SK-N-SH (cell line): ENCODE measurements at regions not wholly inside any gene's neighbourhood (a gene's known extent, or its start where the extent isn't known, plus 50 kb on each side); places are given as distances from the start of the nearest gene placed in this dataset.
A peak's percentile ranks its signal among the peaks of the same experiment; 100 is the strongest.
"Not testable (repeated sequence)": the region's sequence is repeated elsewhere in the genome, so short reads cannot be mapped to it uniquely, and the experiment has no call there.

Source experiments
- CTCF ChIA-PET: fragments of 300-600, 350-600 bp; formaldehyde crosslinking; extraction: SDS; loops from one replicate; lab custom pipeline; 2021; lab: Yijun Ruan, JAX
- POLR2A ChIA-PET: fragments of 350-600 bp; sonication (Branson Sonifier 250); formaldehyde crosslinking; extraction: SDS; loops from one replicate; lab custom pipeline; 2020; ENCODE audit warnings: antibody characterized with exemption, inconsistent platforms; lab: Yijun Ruan, JAX
- DNase-seq: peaks from one replicate; pipeline ENCODE4 v3.0.0; 2012
- H2AFZ ChIP-seq: fragments of 200-600 bp; sonication (generic); 2 replicates; pipeline ENCODE4 v1.8.1; 2016; ENCODE audit warnings: antibody characterized with exemption, mild to moderate bottlenecking, low read depth
- H3F3A ChIP-seq: fragments of 200-600 bp; sonication (generic); replicated peaks from 2 replicates; pipeline ENCODE3; 2016; ENCODE audit warnings: antibody characterized with exemption, mild to moderate bottlenecking; ENCODE audit not compliant: insufficient read depth
- H3K27ac ChIP-seq, 2 experiments: fragments of 200-500 bp in 1 of 2; fragments of 200-600 bp in 1 of 2; sonication (Bioruptor generic) in 1 of 2; sonication (generic), shearing (Covaris generic) in 1 of 2; 2 replicates each; pipeline versions ENCODE4 v1.5.1 to v1.6.1; 2014 to 2016; ENCODE audit warnings: low read depth in 2 of 2, inconsistent platforms in 1 of 2, low read length in 1 of 2, mild to moderate bottlenecking in 1 of 2, mixed read lengths in 1 of 2
- H3K27me3 ChIP-seq: fragments of 200-600 bp; sonication (generic), shearing (Covaris generic); 2 replicates; pipeline ENCODE4 v1.6.1; 2016; ENCODE audit warnings: mixed run types; ENCODE audit not compliant: insufficient read depth
- H3K36me3 ChIP-seq, 2 experiments: fragments of 200-500 bp in 1 of 2; fragments of 200-600 bp in 1 of 2; sonication (Bioruptor generic) in 1 of 2; sonication (generic) in 1 of 2; replicated peaks in 1 of 2; 2 replicates each; pipeline versions ENCODE3 to v1.5.1; 2014 to 2016; ENCODE audit warnings: low read length in 1 of 2, mild to moderate bottlenecking in 1 of 2; ENCODE audit not compliant: insufficient read depth in 2 of 2, control insufficient read depth in 1 of 2
- H3K4me1 ChIP-seq, 2 experiments: fragments of 200-500 bp in 1 of 2; fragments of 200-600 bp in 1 of 2; sonication (Bioruptor generic) in 1 of 2; sonication (generic), shearing (Covaris generic) in 1 of 2; 2 replicates each; pipeline versions ENCODE4 v1.5.1 to v1.6.1; 2014 to 2016; ENCODE audit warnings: low read depth in 1 of 2, low read length in 1 of 2, mixed run types in 1 of 2; ENCODE audit not compliant: insufficient read depth in 2 of 2, control insufficient read depth in 1 of 2
- H3K4me2 ChIP-seq: fragments of 200-600 bp; sonication (generic), shearing (Covaris generic); 2 replicates; pipeline ENCODE4 v1.6.1; 2017; ENCODE audit warnings: mixed run types
- H3K4me3 ChIP-seq, 2 experiments: fragments of 200-500 bp in 1 of 2; fragments of 200-600 bp in 1 of 2; sonication (Bioruptor generic) in 1 of 2; sonication (generic), shearing (Covaris generic) in 1 of 2; 2 replicates each; pipeline versions ENCODE4 v1.5.1 to v1.8.1; 2014 to 2016; ENCODE audit warnings: low read depth in 2 of 2, inconsistent platforms in 1 of 2, low read length in 1 of 2, mild to moderate bottlenecking in 1 of 2, mixed read lengths in 1 of 2, moderate library complexity in 1 of 2
- H3K79me2 ChIP-seq: fragments of 200-600 bp; sonication (generic); 2 replicates; pipeline ENCODE4 v1.8.1; 2017; ENCODE audit warnings: mild to moderate bottlenecking; ENCODE audit not compliant: insufficient read depth
- H3K9ac ChIP-seq: fragments of 200-600 bp; sonication (generic); 2 replicates; pipeline ENCODE4 v1.6.1; 2017; ENCODE audit warnings: mixed run types
- H3K9me2 ChIP-seq: fragments of 200-600 bp; sonication (generic); 2 replicates; pipeline ENCODE4 v1.6.1; 2017; ENCODE audit warnings: mixed run types
- H3K9me3 ChIP-seq: fragments of 200-600 bp; sonication (generic); 2 replicates; pipeline ENCODE4 v1.6.1; 2017; ENCODE audit warnings: mixed run types, mild to moderate bottlenecking, moderate library complexity
- H4K20me1 ChIP-seq: fragments of 200-600 bp; sonication (generic); 2 replicates; pipeline ENCODE4 v1.6.1; 2017; ENCODE audit warnings: mild to moderate bottlenecking, mixed run types; ENCODE audit not compliant: insufficient read depth
- CTCF ChIP-seq: fragments of 200-600 bp; sonication (generic); IDR thresholded peaks from 2 replicates; pipeline ENCODE4 v1.6.1; 2017; ENCODE audit warnings: antibody characterized with exemption, mild to moderate bottlenecking, moderate library complexity
- EP300 ChIP-seq, 2 experiments: IDR thresholded peaks; 2 replicates each; pipeline versions ENCODE4 v1.4.0 to v1.6.1; 2012; ENCODE audit warnings: borderline replicate concordance in 1 of 2, low read depth in 1 of 2, low read length in 1 of 2
- EZH2phosphoT487 ChIP-seq: fragments of 200-600 bp; sonication (generic); IDR thresholded peaks from 2 replicates; pipeline ENCODE4 v1.6.1; 2017; ENCODE audit warnings: low read depth, mixed run types, mild to moderate bottlenecking, antibody characterized with exemption, moderate library complexity, borderline replicate concordance
- JUND ChIP-seq: IDR thresholded peaks from 2 replicates; pipeline ENCODE4 v1.4.0; 2012
- MEF2A ChIP-seq: IDR thresholded peaks from 2 replicates; pipeline ENCODE4 v1.4.0; 2012; ENCODE audit warnings: low read depth, borderline replicate concordance
- NRF1 ChIP-seq: IDR thresholded peaks from 2 replicates; pipeline ENCODE4 v1.6.1; 2012; ENCODE audit warnings: low read depth, mild to moderate bottlenecking, low read length
- POLR2AphosphoS5 ChIP-seq: IDR thresholded peaks from 2 replicates; pipeline ENCODE4 v1.6.1; 2012; ENCODE audit warnings: low read depth, low read length
- RAD21 ChIP-seq: IDR thresholded peaks from 2 replicates; pipeline ENCODE4 v1.6.1; 2012; ENCODE audit warnings: mild to moderate bottlenecking, low read length
- RFX5 ChIP-seq: IDR thresholded peaks from 2 replicates; pipeline ENCODE4 v1.6.1; 2012; ENCODE audit warnings: mild to moderate bottlenecking, improper control_type of control experiment, low read length
- SIN3A ChIP-seq: IDR thresholded peaks from 2 replicates; pipeline ENCODE4 v1.6.1; 2012; ENCODE audit warnings: low read depth, mild to moderate bottlenecking, low read length, moderate library complexity, borderline replicate concordance
- SMC3 ChIP-seq: IDR thresholded peaks from 2 replicates; pipeline ENCODE4 v1.6.1; 2012; ENCODE audit warnings: low read depth, low read length, improper control_type of control experiment
- TCF12 ChIP-seq: IDR thresholded peaks from 2 replicates; pipeline ENCODE4 v1.4.0; 2012
- TEAD4 ChIP-seq: IDR thresholded peaks from 2 replicates; pipeline ENCODE4 v1.4.0; 2012; ENCODE audit warnings: mild to moderate bottlenecking, borderline replicate concordance; ENCODE audit not compliant: insufficient read depth
- YY1 ChIP-seq: IDR thresholded peaks from 2 replicates; pipeline ENCODE4 v1.4.0; 2012; ENCODE audit warnings: low read depth, mild to moderate bottlenecking
- ZBTB33 ChIP-seq: IDR thresholded peaks from 2 replicates; pipeline ENCODE4 v1.4.0; 2012; ENCODE audit warnings: low read depth, borderline replicate concordance
- WGBS: methylation state at CpG from one replicate; pipeline ENCODE4 v1.1.6; 2017; ENCODE audit warnings: low lambda C conversion rate; 5-methylcytosine and 5-hydroxymethylcytosine counted together
- TF ChIP-seq, protein P1 (sequence below): fragments of 150-350 bp; IDR thresholded peaks from 2 replicates; pipeline ENCODE4 v1.6.1; 2016; ENCODE audit warnings: mild to moderate bottlenecking, low read depth, low read length

- H3K4me1 ChIP-seq, DNase-seq, H3K9me3 ChIP-seq, H3F3A ChIP-seq, H4K20me1 ChIP-seq, H3K27ac ChIP-seq, H3K4me2 ChIP-seq, H3K79me2 ChIP-seq, H3K9me2 ChIP-seq, POLR2A ChIA-PET, H3K4me3 ChIP-seq, H3K9ac ChIP-seq, H3K36me3 ChIP-seq, H2AFZ ChIP-seq: not testable (repeated sequence)
- CTCF ChIA-PET = interaction anchor here (0.6 kb wide), 1 partner anchor 121 kb away, joined by 3 read pairs; no protein-coding TSS in a partner anchor
- peaks cover 17% of the 10 kb centered on the region; the same call in 1 of the 2 replicates for H3K27me3 ChIP-seq
- WGBS = 3% methylated on average over 4 of the region's 4 CpGs
These were observed 103.0 kb upstream of the PABPC3 start for GRCh38 chr13:24992946-24993345.

DNA sequence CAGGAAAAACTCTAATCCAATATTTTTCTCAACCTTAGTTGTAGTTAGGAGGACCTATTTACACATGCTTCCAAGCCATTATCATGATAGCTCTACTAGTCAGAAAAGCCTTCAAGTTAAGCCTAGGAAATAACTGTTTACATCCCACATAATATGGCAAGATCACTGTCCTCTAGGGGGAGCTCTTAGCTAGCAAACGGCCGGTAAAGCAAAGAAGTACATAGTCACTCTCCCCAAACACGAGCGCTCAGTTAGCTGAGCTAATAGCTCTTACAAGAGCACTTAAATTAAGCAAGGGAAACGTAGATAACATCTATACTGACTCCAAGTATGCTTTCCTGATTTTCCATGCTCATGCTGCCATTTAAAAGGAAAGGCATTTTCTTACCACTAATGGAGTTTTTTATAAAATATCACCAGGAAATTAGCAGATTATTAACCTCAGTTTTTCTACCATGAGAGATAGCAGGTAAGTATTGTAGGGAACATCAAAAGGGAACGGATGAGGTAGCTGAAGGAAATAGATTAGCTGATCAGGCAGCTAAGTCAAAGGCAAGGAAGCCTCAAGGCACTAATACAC, 100.6 kb upstream of the PABPC3 start:
- Histone ChIP-seq H3K27ac (no peak overlapping the region), H3F3A (no peaks in the 10 kb centered on the region), H4K20me1 (no peaks in the 10 kb centered on the region), H3K4me1 (no peaks in the 10 kb centered on the region), H3K79me2 (no peaks in the 10 kb centered on the region), H3K9me2 (no peaks in the 10 kb centered on the region), H3K4me2 (no peak overlapping the region), H2AFZ (no peak overlapping the region), H3K36me3 (no peaks in the 10 kb centered on the region), H3K4me3 (no peak overlapping the region; a peak in 1 of 4 replicates), H3K9ac (no peak overlapping the region), H3K9me3 (no peaks in the 10 kb centered on the region), H3K27me3 (peaks cover 5% of the 10 kb centered on the region; the same call in 1 of the 2 replicates)
- ChIA-PET CTCF (interaction anchor here (0.6 to 2.7 kb wide), 17 partner anchors 7 to 1552 kb away, joined by 3 to 15 read pairs (median 4); no protein-coding TSS in a partner anchor), POLR2A (no interaction called here)
- peak; percentile 62 for DNase-seq
- WGBS = 3% methylated on average over 6 of the region's 6 CpGs
- peak; percentile 89 for TF ChIP-seq CTCF
- TF ChIP-seq RAD21 = peak; percentile 67
- TF ChIP-seq JUND = no peak
- TF ChIP-seq SMC3 = peak; percentile 32; the same call in 1 of the 2 replicates

DNA sequence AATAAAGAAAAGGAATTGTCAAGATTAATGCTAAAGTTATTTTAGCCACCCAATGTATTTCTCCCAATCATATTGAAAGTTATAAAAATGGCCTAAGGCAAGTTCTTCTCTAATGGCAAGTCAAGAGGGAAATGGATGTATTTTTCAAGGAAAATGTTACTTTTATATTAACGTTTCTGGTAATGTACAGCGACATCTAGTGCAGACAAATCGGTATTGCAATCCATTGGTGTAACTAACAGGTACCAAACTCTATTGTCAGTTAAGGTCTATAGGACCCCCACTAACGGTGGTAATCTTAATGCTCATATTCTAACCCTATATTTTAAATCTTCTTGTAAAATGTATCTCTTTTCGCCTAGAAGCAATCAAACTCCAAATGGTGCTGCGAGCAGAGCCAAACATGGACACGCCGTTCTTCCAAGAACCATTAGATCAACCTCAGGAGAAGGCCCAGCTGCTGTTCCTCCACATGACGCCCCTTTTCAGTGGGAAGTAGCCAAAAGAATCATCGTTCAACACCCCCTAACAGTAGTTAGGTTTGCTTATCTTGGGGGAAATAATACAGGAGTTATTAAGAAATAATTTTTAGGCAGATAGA, 98.5 kb upstream of the PABPC3 start:
- Histone ChIP-seq H3K27ac (no peak overlapping the region), H2AFZ (no peak overlapping the region), H3F3A (no peaks in the 10 kb centered on the region), H3K9me2 (no peaks in the 10 kb centered on the region), H3K9ac (no peak overlapping the region), H4K20me1 (no peaks in the 10 kb centered on the region), H3K79me2 (no peaks in the 10 kb centered on the region), H3K4me3 (no peak overlapping the region), H3K9me3 (no peaks in the 10 kb centered on the region), H3K4me2 (no peak overlapping the region), H3K36me3 (no peaks in the 10 kb centered on the region), H3K4me1 (no peaks in the 10 kb centered on the region), H3K27me3 (peaks cover 5% of the 10 kb centered on the region; the same call in 1 of the 2 replicates)
- DNase-seq = peak; percentile 29
- WGBS = 29% methylated on average over 10 of the region's 10 CpGs
- CTCF ChIA-PET = interaction anchor here (1.0 to 2.1 kb wide), 5 partner anchors 11 to 303 kb away, joined by 3 to 5 read pairs (median 3); no protein-coding TSS in a partner anchor
- POLR2A ChIA-PET = no interaction called here
- TF ChIP-seq EP300 (IDR thresholded peaks at IDR 0.05; ENCODE audit: borderline replicate concordance in 1 of 2, low read depth in 1 of 2, low read length in 1 of 2) (no peak), TCF12 (no peak), POLR2AphosphoS5 (no peak), MEF2A (no peak), EZH2phosphoT487 (no peak), TEAD4 (no peak), NRF1 (no peak), ZBTB33 (no peak), SIN3A (no peak), RFX5 (no peak), YY1 (no peak), RAD21 (peak; percentile 61)
- TF ChIP-seq, protein P1, sequence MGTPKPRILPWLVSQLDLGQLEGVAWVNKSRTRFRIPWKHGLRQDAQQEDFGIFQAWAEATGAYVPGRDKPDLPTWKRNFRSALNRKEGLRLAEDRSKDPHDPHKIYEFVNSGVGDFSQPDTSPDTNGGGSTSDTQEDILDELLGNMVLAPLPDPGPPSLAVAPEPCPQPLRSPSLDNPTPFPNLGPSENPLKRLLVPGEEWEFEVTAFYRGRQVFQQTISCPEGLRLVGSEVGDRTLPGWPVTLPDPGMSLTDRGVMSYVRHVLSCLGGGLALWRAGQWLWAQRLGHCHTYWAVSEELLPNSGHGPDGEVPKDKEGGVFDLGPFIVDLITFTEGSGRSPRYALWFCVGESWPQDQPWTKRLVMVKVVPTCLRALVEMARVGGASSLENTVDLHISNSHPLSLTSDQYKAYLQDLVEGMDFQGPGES = no peak
